D721Med (cell line): ENCODE measurements at regions not wholly inside any gene's neighbourhood (a gene's known extent, or its start where the extent isn't known, plus 50 kb on each side); places are given as distances from the start of the nearest gene placed in this dataset.
"Not testable (repeated sequence)": the region's sequence is repeated elsewhere in the genome, so short reads cannot be mapped to it uniquely, and the experiment has no call there.

Experiments used
- DNase-seq: peaks from one replicate; pipeline ENCODE4 v3.0.0; 2011; ENCODE audit warnings: low spot score; ENCODE audit not compliant: insufficient read length
- FAIRE-seq: peaks from 2 replicates; lab custom pipeline; 2011; peaks lifted over from hg19 to GRCh38; lab: Jason Lieb, UNC
- TF ChIP-seq, protein P1 (sequence below): IDR thresholded peaks from 2 replicates; pipeline ENCODE4 v1.5.1; 2012; ENCODE audit warnings: mild to moderate bottlenecking, control low read depth; ENCODE audit not compliant: insufficient read depth; ENCODE audit errors: missing control alignments

DNA sequence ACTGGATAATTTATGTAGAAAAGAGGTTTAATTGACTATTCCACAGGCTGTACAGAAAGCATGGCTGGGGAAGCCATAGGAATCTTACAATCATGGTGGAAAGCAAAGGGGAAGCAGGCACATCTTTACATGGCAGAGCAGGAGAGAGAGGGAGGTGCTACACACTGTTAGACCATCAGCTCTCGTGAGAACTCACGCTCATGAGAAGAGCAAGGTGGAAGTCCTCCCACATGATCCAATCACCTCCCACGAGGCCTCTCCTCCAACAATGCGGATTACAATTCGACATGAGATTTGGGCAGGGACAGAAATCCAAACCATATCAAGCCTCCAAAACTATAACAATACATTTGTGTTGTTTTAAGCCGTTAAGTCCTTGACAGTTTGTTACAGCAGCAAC, 257.1 kb upstream of the KCNG1 start:
- TF ChIP-seq, protein P1, sequence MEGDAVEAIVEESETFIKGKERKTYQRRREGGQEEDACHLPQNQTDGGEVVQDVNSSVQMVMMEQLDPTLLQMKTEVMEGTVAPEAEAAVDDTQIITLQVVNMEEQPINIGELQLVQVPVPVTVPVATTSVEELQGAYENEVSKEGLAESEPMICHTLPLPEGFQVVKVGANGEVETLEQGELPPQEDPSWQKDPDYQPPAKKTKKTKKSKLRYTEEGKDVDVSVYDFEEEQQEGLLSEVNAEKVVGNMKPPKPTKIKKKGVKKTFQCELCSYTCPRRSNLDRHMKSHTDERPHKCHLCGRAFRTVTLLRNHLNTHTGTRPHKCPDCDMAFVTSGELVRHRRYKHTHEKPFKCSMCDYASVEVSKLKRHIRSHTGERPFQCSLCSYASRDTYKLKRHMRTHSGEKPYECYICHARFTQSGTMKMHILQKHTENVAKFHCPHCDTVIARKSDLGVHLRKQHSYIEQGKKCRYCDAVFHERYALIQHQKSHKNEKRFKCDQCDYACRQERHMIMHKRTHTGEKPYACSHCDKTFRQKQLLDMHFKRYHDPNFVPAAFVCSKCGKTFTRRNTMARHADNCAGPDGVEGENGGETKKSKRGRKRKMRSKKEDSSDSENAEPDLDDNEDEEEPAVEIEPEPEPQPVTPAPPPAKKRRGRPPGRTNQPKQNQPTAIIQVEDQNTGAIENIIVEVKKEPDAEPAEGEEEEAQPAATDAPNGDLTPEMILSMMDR, result no peak
- DNase-seq (no peak), FAIRE-seq (no peak)

DNA sequence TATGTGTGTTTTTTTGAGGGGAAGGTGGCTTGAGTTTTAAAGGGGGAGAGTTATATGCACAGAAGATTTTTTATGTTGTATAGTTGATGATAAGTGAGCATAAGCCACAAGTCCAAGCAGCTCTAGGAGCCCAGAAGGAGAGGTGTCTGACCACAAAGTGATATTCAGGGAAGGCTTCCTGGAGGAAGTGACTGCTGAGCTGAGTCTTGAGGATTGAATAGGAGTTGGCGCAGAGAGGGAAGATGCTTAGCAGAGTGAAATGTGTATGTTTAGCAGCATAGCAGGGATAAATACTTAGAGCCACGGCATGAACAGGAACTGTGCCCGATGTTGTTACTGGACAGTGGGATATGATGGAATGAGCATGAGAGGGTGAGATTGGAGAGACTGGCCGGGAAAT, 255.1 kb upstream of the KCNG1 start:
- DNase-seq (no peak), FAIRE-seq (no peak)
- TF ChIP-seq, protein P1, result no peak

DNA sequence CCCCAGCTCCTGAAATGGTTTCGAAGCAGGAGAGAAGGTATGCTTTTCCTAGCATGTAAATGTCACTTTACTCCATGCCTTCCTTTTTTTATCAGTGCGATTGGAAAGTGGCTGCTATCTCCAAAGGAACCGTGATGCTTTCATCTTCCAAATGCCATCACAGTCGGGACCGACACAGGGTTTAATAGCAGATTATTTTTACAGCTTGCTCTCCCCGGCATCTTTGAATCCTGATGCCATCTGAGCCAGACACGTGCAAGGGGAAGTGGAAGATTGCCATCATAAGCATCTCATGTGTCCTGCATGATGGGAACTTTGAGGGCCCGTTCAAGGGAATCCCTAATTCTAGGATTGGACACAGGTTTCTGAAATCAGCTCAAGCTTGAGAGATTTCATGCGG, 253.4 kb upstream of the KCNG1 start:
- TF ChIP-seq, protein P1, result no peak
- FAIRE-seq (no peak), DNase-seq (no peak)

GRCh38 chr20:51275826-51276225, 252.9 kb upstream of the KCNG1 start:
- no peak for DNase-seq
- TF ChIP-seq, protein P1, result no peak
- FAIRE-seq, result no peak

DNA sequence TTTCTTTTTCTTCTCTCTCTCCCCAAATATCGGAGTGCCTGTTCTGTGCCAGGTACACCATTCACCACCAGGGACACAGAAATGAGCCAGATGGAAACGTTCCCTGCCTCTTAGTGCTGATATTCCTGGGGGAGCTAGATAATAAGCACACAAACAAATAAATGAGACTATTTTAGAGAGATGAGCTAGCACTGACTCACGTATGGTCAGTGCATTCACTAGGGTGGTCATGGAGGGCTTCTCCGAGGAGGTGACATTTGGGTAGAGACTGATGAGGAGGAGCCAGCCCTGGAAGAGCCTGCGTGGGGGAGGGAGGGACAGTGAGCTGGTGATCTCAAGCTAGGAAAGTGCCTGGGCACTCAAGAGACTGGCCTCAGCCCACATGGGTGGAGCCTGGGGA, 252.3 kb upstream of the KCNG1 start:
- TF ChIP-seq, protein P1, result no peak
- FAIRE-seq (no peak), DNase-seq (no peak)

GRCh38 chr20:51272401-51272800, 249.5 kb upstream of the KCNG1 start:
- TF ChIP-seq, protein P1, result no peak
- DNase-seq (no peak), FAIRE-seq (no peak)

- no peak for FAIRE-seq
- TF ChIP-seq, protein P1, result no peak
Measured at GRCh38 chr20:51271931-51272330, 249.0 kb upstream of the KCNG1 start.

DNA sequence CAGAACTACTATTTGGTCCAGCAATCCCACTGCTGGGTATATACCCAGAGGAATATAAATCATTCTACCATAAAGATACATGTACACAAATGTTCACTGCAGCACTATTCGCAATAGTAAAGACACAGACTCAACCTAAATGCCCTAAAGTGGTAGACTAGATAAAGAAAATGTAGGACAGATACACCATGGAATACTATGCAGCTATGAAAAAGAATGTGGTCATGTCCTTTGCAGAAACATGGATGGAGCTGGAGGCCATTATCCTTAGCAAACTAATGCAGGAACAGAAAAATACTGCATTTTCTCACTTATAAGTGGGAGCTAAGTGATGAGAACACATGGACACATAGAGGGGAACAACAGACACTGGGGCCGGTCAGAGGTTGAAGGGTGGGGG, 248.4 kb upstream of the KCNG1 start:
- FAIRE-seq, DNase-seq: not testable (repeated sequence)

More at GRCh38 chr20:51271931-51272330, 249.0 kb upstream of the KCNG1 start:
- DNase-seq, result no peak
